Loucy (cell line): ENCODE measurements at regions not wholly inside any gene's neighbourhood (a gene's known extent, or its start where the extent isn't known, plus 50 kb on each side); places are given as distances from the start of the nearest gene placed in this dataset.

Experiments used
- H2AFZ ChIP-seq: fragments of 200-600 bp; sonication (generic); 2 replicates; pipeline ENCODE4 v1.6.0; 2016; ENCODE audit warnings: antibody characterized with exemption, mild to moderate bottlenecking, low read length, moderate library complexity
- H3F3A ChIP-seq: fragments of 200-600 bp; 2 replicates; pipeline ENCODE4 v1.6.0; 2016; ENCODE audit warnings: antibody characterized with exemption, low read depth, mild to moderate bottlenecking
- H3K27me3 ChIP-seq: fragments of 200-600 bp; sonication (generic); 2 replicates; pipeline ENCODE4 v1.6.1; 2014; ENCODE audit warnings: low read length, mild to moderate bottlenecking; ENCODE audit not compliant: insufficient read depth, poor library complexity, severe bottlenecking
- H3K36me3 ChIP-seq: fragments of 200-600 bp; sonication (generic); 2 replicates; pipeline ENCODE4 v1.6.1; 2016; ENCODE audit warnings: low read length; ENCODE audit not compliant: insufficient read depth
- H3K4me1 ChIP-seq: fragments of 200-600 bp; sonication (generic); 2 replicates; pipeline ENCODE4 v1.5.1; 2014; ENCODE audit warnings: low read length, mild to moderate bottlenecking; ENCODE audit not compliant: insufficient read depth, poor library complexity, severe bottlenecking
- H3K4me2 ChIP-seq: fragments of 200-600 bp; sonication (generic); 2 replicates; pipeline ENCODE4 v1.6.0; 2014; ENCODE audit warnings: antibody characterized with exemption, low read length, low read depth, mild to moderate bottlenecking; ENCODE audit not compliant: poor library complexity, severe bottlenecking
- H3K4me3 ChIP-seq: fragments of 200-600 bp; sonication (generic); 2 replicates; pipeline ENCODE4 v1.5.1; 2014; ENCODE audit warnings: low read length, mild to moderate bottlenecking, mixed read lengths; ENCODE audit not compliant: poor library complexity, severe bottlenecking
- H3K79me2 ChIP-seq: fragments of 200-600 bp; sonication (generic); 2 replicates; pipeline ENCODE4 v1.6.1; 2014; ENCODE audit warnings: low read length; ENCODE audit not compliant: insufficient read depth
- H3K9ac ChIP-seq: fragments of 200-600 bp; sonication (generic); 2 replicates; pipeline ENCODE4 v1.6.0; 2014; ENCODE audit warnings: mild to moderate bottlenecking, low read depth, low read length, moderate library complexity; ENCODE audit not compliant: poor library complexity, severe bottlenecking
- H3K9me2 ChIP-seq: fragments of 200-600 bp; sonication (generic); replicated peaks from 2 replicates; pipeline ENCODE4 v1.6.1; 2016; ENCODE audit warnings: low read depth, low read length, mixed read lengths
- H3K9me3 ChIP-seq: fragments of 200-600 bp; sonication (generic); 2 replicates; pipeline ENCODE4 v1.6.1; 2014; ENCODE audit warnings: mild to moderate bottlenecking, antibody characterized with exemption, low read length, low read depth; ENCODE audit not compliant: insufficient read depth
- H4K20me1 ChIP-seq: fragments of 200-600 bp; sonication (generic); 2 replicates; pipeline ENCODE4 v1.6.0; 2014; ENCODE audit warnings: antibody characterized with exemption, low read length, mild to moderate bottlenecking; ENCODE audit not compliant: insufficient read depth, poor library complexity, severe bottlenecking
- EZH2phosphoT487 ChIP-seq: fragments of 200-600 bp; IDR thresholded peaks from 2 replicates; pipeline ENCODE4 v1.6.1; 2018; ENCODE audit warnings: antibody characterized with exemption, mild to moderate bottlenecking, moderate library complexity, borderline replicate concordance
- TF ChIP-seq, protein P1 (sequence below): fragments of 200-600 bp; sonication (generic); conservative IDR thresholded peaks from 2 replicates; pipeline ENCODE4 v1.5.1; 2014; ENCODE audit warnings: mild to moderate bottlenecking, antibody characterized with exemption, low read length

DNA sequence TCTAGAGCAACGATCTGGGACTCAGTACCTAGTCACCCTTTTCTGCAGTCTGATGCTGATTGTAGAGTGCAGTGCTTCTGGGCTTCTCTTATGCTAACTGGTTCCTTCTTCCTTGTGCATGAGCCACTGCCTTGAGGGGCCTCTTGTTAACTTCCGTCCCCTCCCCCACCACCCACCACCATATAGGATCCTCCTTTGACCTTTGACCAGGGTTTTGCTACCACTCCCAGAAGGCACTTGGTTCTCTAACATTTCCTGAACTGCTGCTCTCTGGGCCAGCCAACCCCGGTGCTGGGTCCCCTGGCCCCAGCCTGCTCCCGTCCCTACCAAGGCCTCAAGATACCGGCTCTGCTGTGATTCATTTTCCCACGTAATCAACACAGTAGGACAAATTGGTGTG lies 104.6 kb upstream of the KLF3 start:
- H3K36me3 ChIP-seq, result no peaks in the 10 kb centered on the region
- no peaks in the 10 kb centered on the region for H3K27me3 ChIP-seq
- no peak overlapping the region for H3K4me2 ChIP-seq
- no peaks in the 10 kb centered on the region for H3F3A ChIP-seq
- H3K4me1 ChIP-seq, result no peaks in the 10 kb centered on the region
- H3K4me3 ChIP-seq, result no peak overlapping the region
- no peak for TF ChIP-seq EZH2phosphoT487
- TF ChIP-seq, protein P1, sequence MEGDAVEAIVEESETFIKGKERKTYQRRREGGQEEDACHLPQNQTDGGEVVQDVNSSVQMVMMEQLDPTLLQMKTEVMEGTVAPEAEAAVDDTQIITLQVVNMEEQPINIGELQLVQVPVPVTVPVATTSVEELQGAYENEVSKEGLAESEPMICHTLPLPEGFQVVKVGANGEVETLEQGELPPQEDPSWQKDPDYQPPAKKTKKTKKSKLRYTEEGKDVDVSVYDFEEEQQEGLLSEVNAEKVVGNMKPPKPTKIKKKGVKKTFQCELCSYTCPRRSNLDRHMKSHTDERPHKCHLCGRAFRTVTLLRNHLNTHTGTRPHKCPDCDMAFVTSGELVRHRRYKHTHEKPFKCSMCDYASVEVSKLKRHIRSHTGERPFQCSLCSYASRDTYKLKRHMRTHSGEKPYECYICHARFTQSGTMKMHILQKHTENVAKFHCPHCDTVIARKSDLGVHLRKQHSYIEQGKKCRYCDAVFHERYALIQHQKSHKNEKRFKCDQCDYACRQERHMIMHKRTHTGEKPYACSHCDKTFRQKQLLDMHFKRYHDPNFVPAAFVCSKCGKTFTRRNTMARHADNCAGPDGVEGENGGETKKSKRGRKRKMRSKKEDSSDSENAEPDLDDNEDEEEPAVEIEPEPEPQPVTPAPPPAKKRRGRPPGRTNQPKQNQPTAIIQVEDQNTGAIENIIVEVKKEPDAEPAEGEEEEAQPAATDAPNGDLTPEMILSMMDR, result no peak
- no peak overlapping the region for H3K9ac ChIP-seq
- H2AFZ ChIP-seq, result no peak overlapping the region
- no peaks in the 10 kb centered on the region for H4K20me1 ChIP-seq
- no peaks in the 10 kb centered on the region for H3K9me3 ChIP-seq
- no peaks in the 10 kb centered on the region for H3K9me2 ChIP-seq
- H3K79me2 ChIP-seq, result no peaks in the 10 kb centered on the region

DNA sequence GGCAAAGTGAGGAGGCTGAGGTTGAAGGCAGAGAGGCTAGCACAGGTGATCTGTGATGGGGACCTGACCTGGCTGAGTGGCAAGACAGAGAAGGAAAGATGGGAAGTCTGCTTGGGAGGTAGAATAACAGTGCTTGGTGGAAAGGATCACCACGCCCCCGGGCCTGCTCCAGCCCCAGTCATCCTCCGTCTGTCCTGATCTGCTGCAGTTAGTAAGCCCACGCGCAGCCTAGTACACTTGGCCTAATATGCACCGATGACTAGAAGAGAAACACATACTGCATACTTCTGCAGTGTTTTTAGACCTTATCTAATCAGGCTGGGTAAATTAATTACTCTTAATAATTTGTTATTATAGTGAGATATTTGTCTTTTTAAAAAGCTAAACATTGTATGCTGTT lies 103.7 kb upstream of the KLF3 start:
- TF ChIP-seq, protein P1, result no peak
- TF ChIP-seq EZH2phosphoT487, result no peak
- H3K79me2 ChIP-seq, result no peaks in the 10 kb centered on the region
- H2AFZ ChIP-seq, result no peak overlapping the region
- H3K36me3 ChIP-seq, result no peaks in the 10 kb centered on the region
- no peaks in the 10 kb centered on the region for H3K9me2 ChIP-seq
- no peaks in the 10 kb centered on the region for H3K9me3 ChIP-seq
- H4K20me1 ChIP-seq, result no peaks in the 10 kb centered on the region
- H3F3A ChIP-seq, result no peaks in the 10 kb centered on the region
- no peaks in the 10 kb centered on the region for H3K4me1 ChIP-seq
- H3K27me3 ChIP-seq, result no peaks in the 10 kb centered on the region
- no peak overlapping the region for H3K9ac ChIP-seq
- H3K4me2 ChIP-seq, result no peak overlapping the region
- H3K4me3 ChIP-seq, result no peak overlapping the region

DNA sequence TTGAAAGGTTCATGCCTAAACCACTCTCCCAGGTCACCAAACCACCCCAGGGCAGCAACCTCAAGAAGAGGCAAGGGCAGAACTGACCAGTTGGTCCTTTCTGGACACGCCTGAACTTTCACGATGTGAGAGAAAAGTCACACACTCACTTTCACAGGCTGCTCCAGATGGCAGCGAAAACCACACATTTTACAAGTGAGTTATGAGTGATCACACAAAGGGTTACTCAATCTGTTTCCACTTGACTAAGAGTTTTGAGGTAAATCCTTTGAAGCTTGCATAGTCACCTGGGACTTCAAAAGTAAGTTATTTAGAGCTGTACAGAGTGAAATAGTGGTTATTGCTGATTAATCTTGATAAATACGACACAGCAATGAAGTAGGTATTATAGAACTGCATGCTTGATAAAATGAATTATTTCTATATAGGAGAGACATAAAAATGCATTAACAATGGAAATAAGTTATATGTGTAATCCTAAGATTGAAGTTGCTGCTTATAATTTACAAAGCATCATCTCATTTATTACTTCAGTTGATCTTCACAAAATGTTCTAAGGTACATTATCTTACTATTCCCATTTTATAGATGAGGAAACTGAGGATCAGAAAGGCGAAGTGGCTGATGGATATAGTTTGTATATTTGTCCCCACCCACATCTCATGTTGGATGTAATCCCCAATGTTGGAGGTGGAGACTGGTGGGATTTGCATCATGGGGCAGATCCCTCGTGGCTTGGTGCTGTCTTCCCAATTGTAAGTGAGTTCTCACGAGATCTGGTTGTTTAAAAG lies 103.0 kb upstream of the KLF3 start:
- no peak overlapping the region for H2AFZ ChIP-seq
- H3K9me2 ChIP-seq, result no peaks in the 10 kb centered on the region
- H3K9ac ChIP-seq, result no peak overlapping the region
- H3K4me2 ChIP-seq, result no peak overlapping the region
- no peak for TF ChIP-seq EZH2phosphoT487
- TF ChIP-seq, protein P1, result no peak
- H3K4me3 ChIP-seq, result no peak overlapping the region
- H3K27me3 ChIP-seq, result no peaks in the 10 kb centered on the region
- no peaks in the 10 kb centered on the region for H3K4me1 ChIP-seq
- no peaks in the 10 kb centered on the region for H3K9me3 ChIP-seq
- no peaks in the 10 kb centered on the region for H3K79me2 ChIP-seq
- H3K36me3 ChIP-seq, result no peaks in the 10 kb centered on the region
- H4K20me1 ChIP-seq, result no peaks in the 10 kb centered on the region
- H3F3A ChIP-seq, result no peaks in the 10 kb centered on the region
